Kidney epithelial cell (primary cell): ENCODE measurements at regions not wholly inside any gene's neighbourhood (a gene's known extent, or its start where the extent isn't known, plus 50 kb on each side); places are given as distances from the start of the nearest gene placed in this dataset.

Experiments used
- DNase-seq: peaks from one replicate; pipeline ENCODE4 v3.0.0-alpha.2; 2010; ENCODE audit warnings: low read depth
- H3K27me3 ChIP-seq: 2 replicates; pipeline ENCODE4 v1.6.0; 2011; ENCODE audit warnings: low read length; ENCODE audit not compliant: control insufficient read depth, insufficient read depth
- H3K36me3 ChIP-seq: 2 replicates; pipeline ENCODE4 v1.5.1; 2011; ENCODE audit warnings: low read length; ENCODE audit not compliant: control insufficient read depth, insufficient read depth
- H3K4me3 ChIP-seq: 2 replicates; pipeline ENCODE4 v1.5.1; 2011; ENCODE audit warnings: low read depth, mild to moderate bottlenecking, control low read depth, low read length
- CTCF ChIP-seq: IDR thresholded peaks from 2 replicates; pipeline ENCODE4 v1.5.1; 2011; ENCODE audit warnings: mild to moderate bottlenecking, moderate library complexity, low read length, control low read depth, inconsistent platforms; ENCODE audit not compliant: insufficient read depth, poor library complexity, severe bottlenecking

GRCh38 chr6:15997586-15998388, 131.1 kb upstream of the MYLIP start:
- DNase-seq, result no peak
- Histone ChIP-seq H3K4me3 (no peak overlapping the region), H3K27me3 (no peaks in the 10 kb centered on the region), H3K36me3 (no peaks in the 10 kb centered on the region)
- TF ChIP-seq CTCF, result no peak

GRCh38 chr6:15996030-15996429, 132.9 kb upstream of the MYLIP start:
- TF ChIP-seq CTCF, result no peak
- Histone ChIP-seq H3K4me3 (no peak overlapping the region), H3K27me3 (no peaks in the 10 kb centered on the region), H3K36me3 (no peaks in the 10 kb centered on the region)
- no peak for DNase-seq

GRCh38 chr6:15995493-15995892, 133.4 kb upstream of the MYLIP start:
- Histone ChIP-seq H3K36me3 (no peaks in the 10 kb centered on the region), H3K4me3 (no peak overlapping the region), H3K27me3 (no peaks in the 10 kb centered on the region)
- no peak for DNase-seq
- no peak for TF ChIP-seq CTCF

GRCh38 chr6:15994814-15995459, 133.9 kb upstream of the MYLIP start:
- no peak for DNase-seq
- no peak for TF ChIP-seq CTCF
- Histone ChIP-seq H3K36me3 (no peaks in the 10 kb centered on the region), H3K27me3 (no peaks in the 10 kb centered on the region), H3K4me3 (no peak overlapping the region)

- no peak for TF ChIP-seq CTCF
- Histone ChIP-seq H3K4me3 (no peak overlapping the region), H3K36me3 (no peaks in the 10 kb centered on the region), H3K27me3 (no peaks in the 10 kb centered on the region)
- DNase-seq, result no peak
Measured at GRCh38 chr6:15993716-15994228, 135.1 kb upstream of the MYLIP start.
